ENCODE measurements at regions not wholly inside any gene's neighbourhood (a gene's known extent, or its start where the extent isn't known, plus 50 kb on each side); places are given as distances from the start of the nearest gene placed in this dataset.
"Not testable (repeated sequence)": the region's sequence is repeated elsewhere in the genome, so short reads cannot be mapped to it uniquely, and the experiment has no call there.

GRCh38 chr21:18744840-18745239 is 341.3 kb upstream of the TMPRSS15 start:
- no peak for TF ChIP-seq CTCF (IDR thresholded peaks at IDR 0.05; ENCODE audit: low read depth, low read length, missing control alignments)
- no peaks in the 10 kb centered on the region for H3K36me3 ChIP-seq (replicated peaks)
- in situ Hi-C loops (cut with HindIII; ENCODE audit: low pct_ligation_motif_present, low sequenced_read_pairs), result no loop called here

GRCh38 chr21:18752894-18753293 is 349.3 kb upstream of the TMPRSS15 start:
- H3K27me3 ChIP-seq (replicated peaks); H3K36me3 ChIP-seq (replicated peaks); H3K27ac ChIP-seq; H3K4me3 ChIP-seq (ENCODE audit: low read depth, low read length); in situ Hi-C loops (cut with HindIII; ENCODE audit: low pct_ligation_motif_present, low sequenced_read_pairs); DNase-seq: not testable (repeated sequence)

More at GRCh38 chr21:18744840-18745239, 341.3 kb upstream of the TMPRSS15 start:
- Histone ChIP-seq H3K27me3 (replicated peaks) (no peaks in the 10 kb centered on the region), H3K27ac (no peak overlapping the region), H3K4me3 (ENCODE audit: low read depth, low read length) (no peak overlapping the region)
- no peak for DNase-seq

GRCh38 chr21:18756272-18756671 is 352.7 kb upstream of the TMPRSS15 start:
- DNase-seq, result peak; percentile 1
- H3K36me3 ChIP-seq (replicated peaks); in situ Hi-C loops (cut with HindIII; ENCODE audit: low pct_ligation_motif_present, low sequenced_read_pairs); H3K27me3 ChIP-seq (replicated peaks); H3K27ac ChIP-seq; H3K4me3 ChIP-seq (ENCODE audit: low read depth, low read length): not testable (repeated sequence)

GRCh38 chr21:18759267-18759666 is 355.7 kb upstream of the TMPRSS15 start:
- in situ Hi-C loops (cut with HindIII; ENCODE audit: low pct_ligation_motif_present, low sequenced_read_pairs), result no loop called here
- Histone ChIP-seq H3K4me3 (ENCODE audit: low read depth, low read length) (no peak overlapping the region), H3K27ac (no peak overlapping the region), H3K27me3 (replicated peaks) (no peaks in the 10 kb centered on the region), H3K36me3 (replicated peaks) (no peaks in the 10 kb centered on the region)
- DNase-seq, result no peak
- TF ChIP-seq CTCF (IDR thresholded peaks at IDR 0.05; ENCODE audit: low read depth, low read length, missing control alignments), result no peak

GRCh38 chr21:18759751-18760161 is 356.2 kb upstream of the TMPRSS15 start:
- H3K27me3 ChIP-seq (replicated peaks), result no peaks in the 10 kb centered on the region
- no peaks in the 10 kb centered on the region for H3K36me3 ChIP-seq (replicated peaks)
- H3K4me3 ChIP-seq (ENCODE audit: low read depth, low read length), result no peak overlapping the region
- no peak for DNase-seq
- no peak for TF ChIP-seq CTCF (IDR thresholded peaks at IDR 0.05; ENCODE audit: low read depth, low read length, missing control alignments)
- in situ Hi-C loops (cut with HindIII; ENCODE audit: low pct_ligation_motif_present, low sequenced_read_pairs), result no loop called here
- H3K27ac ChIP-seq, result no peak overlapping the region

- Histone ChIP-seq H3K4me3 (ENCODE audit: low read depth, low read length) (no peak overlapping the region), H3K27me3 (replicated peaks) (no peaks in the 10 kb centered on the region), H3K27ac (no peak overlapping the region), H3K36me3 (replicated peaks) (no peaks in the 10 kb centered on the region)
- in situ Hi-C loops (cut with HindIII; ENCODE audit: low pct_ligation_motif_present, low sequenced_read_pairs), result no loop called here
- TF ChIP-seq CTCF (IDR thresholded peaks at IDR 0.05; ENCODE audit: low read depth, low read length, missing control alignments), result no peak
- no peak for DNase-seq
Measured at GRCh38 chr21:18760247-18760646, 356.7 kb upstream of the TMPRSS15 start.

GRCh38 chr21:18764720-18765119 is 361.1 kb upstream of the TMPRSS15 start:
- no peaks in the 10 kb centered on the region for H3K36me3 ChIP-seq (replicated peaks)
- no peak overlapping the region for H3K4me3 ChIP-seq (ENCODE audit: low read depth, low read length)
- no peak for DNase-seq
- in situ Hi-C loops (cut with HindIII; ENCODE audit: low pct_ligation_motif_present, low sequenced_read_pairs), result no loop called here
- TF ChIP-seq CTCF (IDR thresholded peaks at IDR 0.05; ENCODE audit: low read depth, low read length, missing control alignments), result no peak
- no peak overlapping the region for H3K27ac ChIP-seq
- H3K27me3 ChIP-seq (replicated peaks), result no peaks in the 10 kb centered on the region
